Panc1 (cell line): ENCODE measurements at regions not wholly inside any gene's neighbourhood (a gene's known extent, or its start where the extent isn't known, plus 50 kb on each side); places are given as distances from the start of the nearest gene placed in this dataset.

Experiments used
- ATAC-seq: fragments of 200-7000 bp; cut with Tn5 transposase; 2 replicates; pipeline ENCODE4 v1.9.1; 2020; ENCODE audit warnings: mild to moderate bottlenecking, moderate library complexity
- BruUV-seq: library from RNA; stranded (reverse); fragments of 400-500 nt; replicated peaks from 2 replicates; lab custom pipeline; 2021; lab: Mats Ljungman, UMichigan
- CTCF ChIA-PET: fragments of 300-600 bp; sonication (Branson Sonifier 250); formaldehyde crosslinking; loops from one replicate; lab custom pipeline; 2022; ENCODE audit warnings: antibody characterized with exemption; lab: Charles Lee
- POLR2A ChIA-PET: fragments of 300-600 bp; sonication (Branson Sonifier 250); formaldehyde crosslinking; loops from one replicate; lab custom pipeline; 2022; ENCODE audit warnings: antibody characterized with exemption; lab: Charles Lee
- DNase-seq: peaks from one replicate; pipeline ENCODE4 v3.0.0-alpha.2; 2010; ENCODE audit warnings: low read depth, low spot score
- H3K27ac ChIP-seq: 2 replicates; pipeline ENCODE4 v1.5.1; 2011; ENCODE audit warnings: mild to moderate bottlenecking, low read length, inconsistent platforms
- H3K27me3 ChIP-seq: fragments of 200-500 bp; sonication (Bioruptor generic); 2 replicates; pipeline ENCODE4 v1.6.0; 2014; ENCODE audit warnings: low read length, inconsistent platforms; ENCODE audit not compliant: control insufficient read depth, insufficient read depth
- H3K36me3 ChIP-seq: fragments of 200-500 bp; sonication (Bioruptor generic); 2 replicates; pipeline ENCODE4 v1.5.1; 2014; ENCODE audit warnings: inconsistent platforms, mild to moderate bottlenecking, low read length, moderate library complexity; ENCODE audit not compliant: control insufficient read depth, insufficient read depth
- H3K4me1 ChIP-seq: 2 replicates; pipeline ENCODE4 v1.5.1; 2011; ENCODE audit warnings: inconsistent platforms, mild to moderate bottlenecking, low read length, moderate library complexity; ENCODE audit not compliant: control insufficient read depth, insufficient read depth
- H3K4me3 ChIP-seq, 2 experiments: 2 replicates each; pipeline ENCODE4 v1.5.1; 2011 to 2012; ENCODE audit warnings: low read depth in 2 of 2, low read length in 2 of 2, mild to moderate bottlenecking in 2 of 2, inconsistent platforms in 1 of 2, moderate library complexity in 1 of 2
- H3K9me3 ChIP-seq: fragments of 200-500 bp; sonication (Bioruptor generic); 2 replicates; pipeline ENCODE4 v1.5.1; 2014; ENCODE audit warnings: low read depth, mild to moderate bottlenecking, inconsistent platforms, low read length, moderate library complexity; ENCODE audit not compliant: control insufficient read depth, insufficient read depth
- POLR2AphosphoS5 ChIP-seq: IDR thresholded peaks from 2 replicates; pipeline ENCODE4 v1.6.1; 2012; ENCODE audit warnings: mild to moderate bottlenecking, low read depth, low read length, moderate library complexity
- SIN3A ChIP-seq: IDR thresholded peaks from 2 replicates; pipeline ENCODE4 v1.6.1; 2012; ENCODE audit warnings: low read depth, mild to moderate bottlenecking, low read length, moderate library complexity, borderline replicate concordance; ENCODE audit not compliant: insufficient read depth
- TCF7L2 ChIP-seq: IDR thresholded peaks from 2 replicates; pipeline ENCODE4 v1.6.1; 2011; ENCODE audit warnings: mild to moderate bottlenecking, low read depth, low read length, inconsistent platforms
- in situ Hi-C: cut with HindIII; loops from 2 replicates; pipeline ENCODE4 v1.10.0; 2016; ENCODE audit warnings: low sequenced_read_pairs, low pct_unique_long_range_greater_than_20kb
- intact Hi-C: fragments of 100-400 bp; cut with micrococcal nuclease; formaldehyde crosslinking; loops from one replicate; pipeline ENCODE4 v1.10.0; 2022; ENCODE audit not compliant: unreplicated experiment
- TF ChIP-seq, protein P1 (sequence below), 2 experiments: IDR thresholded peaks; 2 replicates each; pipeline ENCODE4 v1.6.1; 2011 to 2012; ENCODE audit warnings: low read depth in 2 of 2, control low read depth in 1 of 2, low read length in 1 of 2, mild to moderate bottlenecking in 1 of 2, moderate library complexity in 1 of 2; ENCODE audit not compliant: insufficient read depth in 1 of 2
- TF ChIP-seq, protein P2 (sequence below): fragments of 450-650 bp; IDR thresholded peaks from 2 replicates; pipeline ENCODE4 v1.5.1; 2017; ENCODE audit warnings: mild to moderate bottlenecking

DNA sequence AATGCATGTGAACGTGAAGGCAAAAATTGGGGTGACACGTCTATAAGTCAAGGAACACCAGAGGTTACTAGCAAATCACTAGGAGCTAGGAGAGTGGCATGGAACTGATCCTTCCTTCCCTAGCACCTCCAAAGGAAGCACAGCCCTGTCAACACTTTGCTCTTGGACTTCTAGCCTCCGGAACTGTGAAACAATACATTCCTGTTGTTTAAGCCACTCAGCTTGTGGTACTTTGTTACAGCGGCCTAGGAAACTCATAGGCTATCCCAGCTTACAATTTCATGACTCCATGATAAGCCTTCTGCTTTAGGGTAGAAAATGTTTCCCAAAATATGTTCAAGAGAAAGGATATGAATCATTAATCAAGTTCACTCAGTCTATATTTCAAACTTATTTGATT is 798.1 kb downstream of the DCDC2C start:
- BruUV-seq, result no TSS peak
- intact Hi-C loops (no loop called here), in situ Hi-C loops (no loop called here)
- POLR2A ChIA-PET, result no interaction called here
- no peak for ATAC-seq
- no peak overlapping the region for H3K27ac ChIP-seq
- CTCF ChIA-PET, result no interaction called here
- H3K4me1 ChIP-seq, result no peaks in the 10 kb centered on the region
- H3K4me3 ChIP-seq, result no peak overlapping the region
- H3K27me3 ChIP-seq, result no peaks in the 10 kb centered on the region
- peaks cover 8% of the 10 kb centered on the region; the same call in 1 of the 2 replicates for H3K9me3 ChIP-seq
- DNase-seq, result no peak
- no peaks in the 10 kb centered on the region for H3K36me3 ChIP-seq
- TF ChIP-seq, protein P1, sequence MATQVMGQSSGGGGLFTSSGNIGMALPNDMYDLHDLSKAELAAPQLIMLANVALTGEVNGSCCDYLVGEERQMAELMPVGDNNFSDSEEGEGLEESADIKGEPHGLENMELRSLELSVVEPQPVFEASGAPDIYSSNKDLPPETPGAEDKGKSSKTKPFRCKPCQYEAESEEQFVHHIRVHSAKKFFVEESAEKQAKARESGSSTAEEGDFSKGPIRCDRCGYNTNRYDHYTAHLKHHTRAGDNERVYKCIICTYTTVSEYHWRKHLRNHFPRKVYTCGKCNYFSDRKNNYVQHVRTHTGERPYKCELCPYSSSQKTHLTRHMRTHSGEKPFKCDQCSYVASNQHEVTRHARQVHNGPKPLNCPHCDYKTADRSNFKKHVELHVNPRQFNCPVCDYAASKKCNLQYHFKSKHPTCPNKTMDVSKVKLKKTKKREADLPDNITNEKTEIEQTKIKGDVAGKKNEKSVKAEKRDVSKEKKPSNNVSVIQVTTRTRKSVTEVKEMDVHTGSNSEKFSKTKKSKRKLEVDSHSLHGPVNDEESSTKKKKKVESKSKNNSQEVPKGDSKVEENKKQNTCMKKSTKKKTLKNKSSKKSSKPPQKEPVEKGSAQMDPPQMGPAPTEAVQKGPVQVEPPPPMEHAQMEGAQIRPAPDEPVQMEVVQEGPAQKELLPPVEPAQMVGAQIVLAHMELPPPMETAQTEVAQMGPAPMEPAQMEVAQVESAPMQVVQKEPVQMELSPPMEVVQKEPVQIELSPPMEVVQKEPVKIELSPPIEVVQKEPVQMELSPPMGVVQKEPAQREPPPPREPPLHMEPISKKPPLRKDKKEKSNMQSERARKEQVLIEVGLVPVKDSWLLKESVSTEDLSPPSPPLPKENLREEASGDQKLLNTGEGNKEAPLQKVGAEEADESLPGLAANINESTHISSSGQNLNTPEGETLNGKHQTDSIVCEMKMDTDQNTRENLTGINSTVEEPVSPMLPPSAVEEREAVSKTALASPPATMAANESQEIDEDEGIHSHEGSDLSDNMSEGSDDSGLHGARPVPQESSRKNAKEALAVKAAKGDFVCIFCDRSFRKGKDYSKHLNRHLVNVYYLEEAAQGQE (IDR thresholded peaks at IDR 0.05; ENCODE audit: insufficient read depth in 1 of 2, low read depth in 2 of 2, low read length in 1 of 2), result no peak
- TF ChIP-seq POLR2AphosphoS5, result no peak
- no peak for TF ChIP-seq SIN3A
- TF ChIP-seq, protein P2, sequence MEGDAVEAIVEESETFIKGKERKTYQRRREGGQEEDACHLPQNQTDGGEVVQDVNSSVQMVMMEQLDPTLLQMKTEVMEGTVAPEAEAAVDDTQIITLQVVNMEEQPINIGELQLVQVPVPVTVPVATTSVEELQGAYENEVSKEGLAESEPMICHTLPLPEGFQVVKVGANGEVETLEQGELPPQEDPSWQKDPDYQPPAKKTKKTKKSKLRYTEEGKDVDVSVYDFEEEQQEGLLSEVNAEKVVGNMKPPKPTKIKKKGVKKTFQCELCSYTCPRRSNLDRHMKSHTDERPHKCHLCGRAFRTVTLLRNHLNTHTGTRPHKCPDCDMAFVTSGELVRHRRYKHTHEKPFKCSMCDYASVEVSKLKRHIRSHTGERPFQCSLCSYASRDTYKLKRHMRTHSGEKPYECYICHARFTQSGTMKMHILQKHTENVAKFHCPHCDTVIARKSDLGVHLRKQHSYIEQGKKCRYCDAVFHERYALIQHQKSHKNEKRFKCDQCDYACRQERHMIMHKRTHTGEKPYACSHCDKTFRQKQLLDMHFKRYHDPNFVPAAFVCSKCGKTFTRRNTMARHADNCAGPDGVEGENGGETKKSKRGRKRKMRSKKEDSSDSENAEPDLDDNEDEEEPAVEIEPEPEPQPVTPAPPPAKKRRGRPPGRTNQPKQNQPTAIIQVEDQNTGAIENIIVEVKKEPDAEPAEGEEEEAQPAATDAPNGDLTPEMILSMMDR, result no peak
- no peak for TF ChIP-seq TCF7L2

DNA sequence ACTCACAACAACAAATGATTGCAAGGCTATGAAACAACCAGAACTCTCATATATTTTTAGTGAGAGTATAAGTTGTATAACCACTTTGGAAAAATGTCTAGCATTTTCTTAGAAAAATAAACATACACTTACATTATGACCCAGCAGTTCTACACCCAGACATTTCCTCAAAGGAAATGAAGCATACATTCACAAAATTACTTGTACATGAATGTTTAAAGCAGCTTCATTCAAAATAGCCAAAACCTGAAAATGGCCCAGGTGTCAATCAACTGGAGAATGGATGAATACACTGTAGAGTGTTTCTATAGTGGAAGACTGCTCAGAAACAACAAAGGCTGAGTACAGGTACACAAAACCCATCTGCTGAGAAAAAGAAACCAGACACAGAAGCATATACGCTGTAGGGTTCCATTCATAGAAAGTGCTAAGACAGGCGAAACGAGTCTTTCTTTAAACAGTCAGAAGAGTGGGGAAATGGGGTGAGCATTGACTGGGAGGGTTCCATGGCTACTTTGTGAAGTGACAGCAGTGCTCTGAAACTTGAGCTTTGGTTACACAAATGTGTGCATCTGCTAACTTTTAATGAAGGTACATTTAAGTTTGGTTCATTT is 799.0 kb downstream of the DCDC2C start:
- ChIA-PET POLR2A (interaction anchor here (0.7 kb wide), 1 partner anchor 19 kb away, joined by 3 read pairs; no protein-coding TSS in a partner anchor), CTCF (no interaction called here)
- intact Hi-C loops (no loop called here), in situ Hi-C loops (no loop called here)
- BruUV-seq, result no TSS peak
- ATAC-seq (no peak), DNase-seq (no peak)
- Histone ChIP-seq H3K4me3 (no peak overlapping the region), H3K36me3 (no peaks in the 10 kb centered on the region), H3K27ac (no peak overlapping the region), H3K27me3 (no peaks in the 10 kb centered on the region), H3K4me1 (no peaks in the 10 kb centered on the region), H3K9me3 (peaks cover 8% of the 10 kb centered on the region; the same call in 1 of the 2 replicates)
- TF ChIP-seq POLR2AphosphoS5 (no peak), TCF7L2 (no peak), SIN3A (no peak)
- TF ChIP-seq, protein P2, result no peak
- TF ChIP-seq, protein P1 (IDR thresholded peaks at IDR 0.05; ENCODE audit: insufficient read depth in 1 of 2, low read depth in 2 of 2, low read length in 1 of 2), result no peak
